ENCODE measurements at regions not wholly inside any gene's neighbourhood (a gene's known extent, or its start where the extent isn't known, plus 50 kb on each side); places are given as distances from the start of the nearest gene placed in this dataset.
"Not testable (repeated sequence)": the region's sequence is repeated elsewhere in the genome, so short reads cannot be mapped to it uniquely, and the experiment has no call there.

DNA sequence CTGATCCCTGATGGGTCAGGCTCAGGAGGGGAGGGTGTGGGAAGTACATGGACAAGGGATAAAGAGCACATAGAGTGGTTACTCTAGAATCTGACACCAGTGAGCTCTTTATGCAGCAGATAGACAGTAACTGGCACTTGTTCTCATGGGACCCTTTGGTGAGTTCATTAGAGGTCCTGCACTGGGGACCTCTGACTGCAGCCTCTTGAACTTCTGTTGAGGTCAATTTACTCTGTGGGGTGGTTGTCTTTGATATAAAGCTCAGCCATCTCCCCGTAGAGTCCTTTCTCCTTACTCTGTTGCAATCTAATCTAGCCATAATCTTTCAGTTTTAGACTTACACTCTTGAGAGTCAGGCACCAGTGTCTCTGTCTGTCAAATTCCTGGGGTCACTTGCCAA lies 222.4 kb downstream of the GPAT3 start:
- no peak for FAIRE-seq

DNA sequence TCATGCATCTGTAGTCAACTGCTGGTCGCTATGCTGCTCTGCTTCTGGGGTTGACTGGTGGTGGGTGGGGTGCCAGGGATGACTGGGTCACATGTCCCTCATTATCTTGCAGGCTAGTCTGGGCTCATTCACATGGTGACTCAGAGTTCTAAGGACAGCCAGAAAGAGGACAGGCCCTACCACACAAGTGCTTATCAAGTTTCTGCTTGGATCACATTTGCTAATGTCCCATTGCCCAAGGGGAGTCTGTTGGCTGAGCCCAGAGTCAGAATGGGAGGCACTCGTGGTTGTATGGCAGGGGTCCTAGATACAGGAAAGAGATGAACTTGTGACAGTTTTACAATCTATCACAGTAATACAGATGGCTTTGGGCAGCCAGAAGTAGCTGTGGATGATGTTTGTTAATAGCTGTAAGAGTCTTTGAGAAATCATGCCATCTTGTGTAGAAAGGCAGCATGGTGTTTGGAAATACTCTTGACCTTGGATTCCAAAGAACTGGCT lies 221.3 kb downstream of the GPAT3 start:
- no peak for FAIRE-seq

DNA sequence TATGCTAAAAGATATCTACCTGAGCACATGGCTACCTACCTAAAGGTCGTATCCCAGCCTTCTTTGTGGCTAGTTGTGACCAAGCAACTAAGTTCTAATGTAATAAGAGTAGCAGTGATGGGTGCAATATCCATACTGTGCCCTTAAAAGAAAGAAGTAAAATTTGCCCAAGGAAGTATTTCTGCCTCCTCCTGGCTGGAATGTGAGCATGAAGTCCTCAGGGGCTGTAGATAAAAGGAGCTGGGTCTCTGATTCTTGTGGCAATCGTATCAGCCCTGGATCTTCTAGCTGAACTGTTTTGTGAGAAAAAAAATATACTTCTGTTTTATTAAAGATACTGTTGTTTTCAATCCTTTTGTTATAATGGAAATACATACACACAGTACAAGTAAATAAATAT lies 217.4 kb downstream of the GPAT3 start:
- no peak for FAIRE-seq

DNA sequence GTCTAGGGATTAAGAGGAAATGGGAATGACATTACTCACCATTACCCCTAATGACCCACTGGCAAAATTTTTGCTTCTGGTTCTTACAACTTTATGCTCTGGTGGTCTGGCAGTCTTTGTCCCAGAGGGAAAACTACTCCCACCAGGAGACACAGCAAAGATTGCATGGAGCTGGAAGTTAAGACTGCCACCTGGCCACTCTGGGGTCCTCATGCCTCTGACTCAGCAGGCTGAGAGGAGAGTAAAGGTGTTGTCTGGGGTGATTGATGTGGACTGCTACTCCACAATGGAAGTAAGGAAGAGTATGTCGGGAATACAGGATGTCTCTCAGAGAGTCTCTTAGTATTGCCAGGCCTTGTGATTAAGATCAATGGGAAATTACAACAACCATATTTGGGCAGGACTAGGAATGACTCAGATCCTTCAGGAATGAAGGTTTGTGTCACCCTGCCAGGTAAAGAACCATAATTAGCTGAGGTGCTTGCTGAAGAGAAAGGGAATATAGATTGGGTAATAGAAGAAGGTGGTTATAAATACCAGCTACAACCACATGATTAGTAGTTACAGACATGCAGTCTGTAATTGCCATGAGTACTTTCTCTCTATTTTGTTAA lies 215.5 kb downstream of the GPAT3 start:
- FAIRE-seq: no peak

- FAIRE-seq: no peak
Measured at GRCh38 chr4:83748711-83749110, 212.8 kb downstream of the GPAT3 start.

GRCh38 chr4:83738895-83739294 lies 203.0 kb downstream of the GPAT3 start:
- FAIRE-seq: no peak

GRCh38 chr4:83734576-83734975 lies 198.7 kb downstream of the GPAT3 start:
- no peak for FAIRE-seq

GRCh38 chr4:83732114-83732635 lies 196.3 kb downstream of the GPAT3 start:
- no peak for FAIRE-seq

- no peak for FAIRE-seq
Measured at GRCh38 chr4:83731609-83732008, 195.7 kb downstream of the GPAT3 start.

- FAIRE-seq: not testable (repeated sequence)
Measured at GRCh38 chr4:83730958-83731357, 195.1 kb downstream of the GPAT3 start.

- FAIRE-seq: no peak
Measured at GRCh38 chr4:83728191-83728590, 192.3 kb downstream of the GPAT3 start.

DNA sequence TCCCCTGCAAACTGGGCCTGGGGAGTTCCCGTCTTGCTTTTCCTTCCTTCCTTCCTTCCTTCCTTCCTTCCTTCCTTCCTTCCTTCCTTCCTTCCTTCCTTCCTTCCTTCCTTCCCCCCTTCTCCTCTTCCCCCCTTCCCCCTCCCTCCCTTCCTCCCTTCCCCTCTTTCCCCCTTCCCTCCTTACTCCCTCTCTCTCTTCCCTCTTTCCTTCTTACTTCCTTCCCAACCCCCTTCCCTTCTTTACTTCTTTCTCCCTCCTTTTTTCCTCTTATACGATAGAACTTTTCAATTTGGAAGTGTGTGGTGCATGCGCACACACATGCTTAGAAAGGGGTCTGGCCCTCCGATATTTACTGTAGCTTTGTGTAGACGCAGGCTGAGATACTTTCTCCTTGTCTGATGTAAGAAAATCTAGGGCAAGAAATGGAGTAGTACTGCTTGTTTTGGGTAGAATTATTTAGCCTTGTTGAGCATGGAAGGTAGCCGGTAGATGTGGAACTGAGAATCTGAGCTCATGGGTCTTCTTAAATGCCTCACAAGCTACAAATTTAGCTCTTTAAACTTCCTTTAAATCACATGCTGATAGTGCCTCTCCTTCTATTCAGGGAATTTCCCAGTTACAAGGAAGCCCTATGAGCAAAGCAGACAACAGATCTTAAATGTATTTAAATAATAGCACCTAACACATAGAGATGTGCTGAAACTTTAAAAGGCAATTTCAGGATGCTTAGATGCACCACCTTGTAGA lies 189.6 kb downstream of the GPAT3 start:
- no peak for FAIRE-seq

- no peak for FAIRE-seq
Measured at GRCh38 chr4:83724485-83725335, 188.8 kb downstream of the GPAT3 start.

DNA sequence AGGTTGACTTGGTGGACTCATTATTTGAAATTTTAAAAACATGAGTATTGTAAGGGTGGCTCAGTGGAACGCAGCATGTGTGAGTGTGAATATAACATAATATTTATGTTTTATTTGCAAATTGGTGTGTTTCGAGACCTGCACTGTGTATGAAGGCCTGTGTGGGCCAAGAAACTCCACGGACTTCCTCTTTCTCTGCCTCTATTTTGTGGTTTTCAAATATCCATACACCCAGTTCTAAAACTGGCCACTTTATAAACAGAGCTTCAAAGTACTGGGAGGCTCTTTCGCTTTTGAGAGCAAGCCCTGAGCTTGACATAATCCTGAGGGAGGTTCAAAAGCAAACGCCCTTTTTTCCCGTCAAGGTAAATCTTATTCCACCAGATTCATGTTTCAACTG lies 187.7 kb downstream of the GPAT3 start:
- FAIRE-seq: no peak

- no peak for FAIRE-seq
Measured at GRCh38 chr4:83722730-83723269, 186.9 kb downstream of the GPAT3 start.

- FAIRE-seq: no peak
Measured at GRCh38 chr4:83716874-83717273, 181.0 kb downstream of the GPAT3 start.

GRCh38 chr4:83712890-83713289 lies 177.0 kb downstream of the GPAT3 start:
- FAIRE-seq: no peak

DNA sequence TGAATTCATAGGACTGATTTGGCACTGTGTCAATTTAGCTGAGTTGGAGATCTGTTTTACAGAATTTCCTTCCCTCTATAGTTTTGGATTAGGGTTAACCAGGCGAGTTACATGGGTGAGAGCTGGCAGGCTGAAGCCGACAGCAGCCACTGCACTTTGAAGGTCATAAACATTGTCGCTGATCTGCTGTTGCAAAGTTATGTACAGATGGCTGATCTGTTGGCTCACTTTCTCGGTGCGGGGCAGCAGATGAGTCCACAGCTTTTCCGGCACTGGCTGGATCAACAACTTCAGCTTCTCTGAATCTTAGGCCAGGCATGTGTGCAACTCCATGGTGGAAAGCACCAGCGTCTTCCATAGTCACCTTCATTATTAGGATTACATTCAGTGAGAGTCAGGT lies 173.7 kb downstream of the GPAT3 start:
- no peak for FAIRE-seq

DNA sequence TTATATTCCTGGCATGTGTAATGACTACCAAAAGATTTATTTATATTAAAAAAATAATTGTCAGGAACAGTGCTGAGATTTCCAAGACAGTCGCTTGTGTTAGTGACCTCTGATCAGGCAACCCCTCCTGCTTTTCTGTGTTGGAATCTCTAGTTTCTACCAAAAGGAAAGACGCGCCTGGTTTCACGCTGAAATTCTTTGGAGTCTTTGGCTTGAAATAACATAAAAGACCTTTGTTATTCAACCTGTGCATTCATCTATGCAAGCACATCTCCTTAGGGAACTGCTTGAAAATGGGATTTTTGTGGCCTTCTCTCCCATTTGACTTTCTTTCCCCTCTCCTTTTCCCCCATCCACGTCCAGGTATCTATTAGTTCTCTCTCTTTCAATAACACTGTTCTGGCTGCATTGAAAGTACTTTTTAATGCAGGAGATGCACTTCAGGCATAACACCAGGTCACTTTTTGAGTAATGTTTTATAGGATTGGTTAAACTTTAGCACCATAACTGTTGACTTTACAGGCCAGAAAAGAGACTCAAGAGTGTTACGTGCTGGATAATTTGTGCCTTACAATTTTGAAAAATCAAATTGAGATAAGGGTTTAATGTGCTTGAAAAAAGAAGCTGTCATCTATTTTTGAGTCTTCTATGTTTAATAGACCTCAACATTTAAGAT lies 172.7 kb downstream of the GPAT3 start:
- no peak for FAIRE-seq

DNA sequence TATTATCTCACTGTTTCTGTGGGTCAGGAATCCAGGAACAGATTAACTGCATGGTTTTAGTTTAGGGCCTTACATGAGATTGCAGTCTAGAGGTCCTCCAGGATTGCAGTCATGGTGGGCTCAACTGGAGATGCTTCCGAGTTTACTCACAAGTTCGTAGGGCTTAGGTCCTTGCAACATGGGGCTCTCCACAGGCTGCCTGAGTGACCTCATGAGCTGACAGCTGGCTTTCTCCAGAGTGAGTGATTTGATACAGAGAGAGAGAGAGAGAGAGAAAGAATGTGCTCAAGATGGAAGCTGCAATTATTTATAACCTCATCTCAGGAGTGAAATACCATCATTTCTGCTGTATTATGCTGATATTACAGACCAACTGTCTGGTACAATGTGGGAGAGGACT lies 168.9 kb downstream of the GPAT3 start:
- no peak for FAIRE-seq

GRCh38 chr4:83703752-83704151 lies 167.8 kb downstream of the GPAT3 start:
- FAIRE-seq: no peak

- FAIRE-seq: peak; percentile 47
Measured at GRCh38 chr4:83701041-83701440, 165.1 kb downstream of the GPAT3 start.

- no peak for FAIRE-seq
Measured at GRCh38 chr4:83699358-83699757, 163.4 kb downstream of the GPAT3 start.

All from G401.6 (cell line).